H9 (cell line): ENCODE measurements at regions not wholly inside any gene's neighbourhood (a gene's known extent, or its start where the extent isn't known, plus 50 kb on each side); places are given as distances from the start of the nearest gene placed in this dataset.

ENCODE experiments used
- DNase-seq: peaks from one replicate; pipeline ENCODE4 v3.0.0-alpha.2; 2017
- H2AFZ ChIP-seq: one replicate; pipeline ENCODE4 v1.6.1; 2013; ENCODE audit warnings: mild to moderate bottlenecking, low read length, control low read depth, moderate library complexity
- H2AK5ac ChIP-seq: 2 replicates; pipeline ENCODE4 v1.6.1; 2013; ENCODE audit warnings: low read length, control low read depth, mixed read lengths; ENCODE audit not compliant: insufficient read length
- H2BK120ac ChIP-seq: one replicate; pipeline ENCODE4 v1.6.1; 2013; ENCODE audit warnings: low read depth, mild to moderate bottlenecking, low read length, control low read depth, inconsistent platforms; ENCODE audit not compliant: poor library complexity, severe bottlenecking
- H2BK12ac ChIP-seq: 2 replicates; pipeline ENCODE4 v1.6.1; 2013; ENCODE audit warnings: low read length, control low read depth, mixed read lengths, low read depth; ENCODE audit not compliant: insufficient read length
- H2BK15ac ChIP-seq: 2 replicates; pipeline ENCODE4 v1.6.1; 2013; ENCODE audit warnings: low read depth, low read length, control low read depth
- H2BK20ac ChIP-seq: one replicate; pipeline ENCODE4 v1.6.1; 2013; ENCODE audit warnings: low read depth, mild to moderate bottlenecking, low read length, control low read depth, inconsistent platforms; ENCODE audit not compliant: poor library complexity, severe bottlenecking
- H2BK5ac ChIP-seq: 2 replicates; pipeline ENCODE4 v1.6.1; 2013; ENCODE audit warnings: low read length, control low read depth, mixed read lengths; ENCODE audit not compliant: insufficient read length
- H3K14ac ChIP-seq: 2 replicates; pipeline ENCODE4 v1.6.1; 2013; ENCODE audit warnings: low read length, control low read depth; ENCODE audit not compliant: insufficient read depth
- H3K18ac ChIP-seq: 2 replicates; pipeline ENCODE4 v1.6.1; 2013; ENCODE audit warnings: low read depth, mild to moderate bottlenecking, mixed read lengths, low read length, control low read depth; ENCODE audit not compliant: insufficient read length
- H3K23ac ChIP-seq: 2 replicates; pipeline ENCODE4 v1.6.1; 2013; ENCODE audit warnings: low read length, control low read depth, mixed read lengths, low read depth; ENCODE audit not compliant: insufficient read length
- H3K23me2 ChIP-seq: 2 replicates; pipeline ENCODE4 v1.6.1; 2013; ENCODE audit warnings: low read depth, mild to moderate bottlenecking, mixed read lengths, low read length, control low read depth; ENCODE audit not compliant: insufficient read length, poor library complexity, severe bottlenecking
- H3K27ac ChIP-seq: 2 replicates; pipeline ENCODE4 v1.5.1; 2013; ENCODE audit warnings: low read length, control low read depth, mixed read lengths, low read depth; ENCODE audit not compliant: insufficient read length
- H3K27me3 ChIP-seq: 2 replicates; pipeline ENCODE4 v1.6.1; 2013; ENCODE audit warnings: low read length, control low read depth, inconsistent platforms; ENCODE audit not compliant: insufficient read depth
- H3K4ac ChIP-seq: 2 replicates; pipeline ENCODE4 v1.6.1; 2013; ENCODE audit warnings: low read depth, mild to moderate bottlenecking, control low read depth, inconsistent platforms, low read length, moderate library complexity
- H3K4me1 ChIP-seq: 2 replicates; pipeline ENCODE4 v1.6.1; 2013; ENCODE audit warnings: low read length, control low read depth, inconsistent platforms; ENCODE audit not compliant: insufficient read depth
- H3K4me2 ChIP-seq: 2 replicates; pipeline ENCODE4 v1.6.1; 2013; ENCODE audit warnings: low read length, control low read depth, mixed read lengths; ENCODE audit not compliant: insufficient read length, insufficient read depth
- H3K56ac ChIP-seq: 2 replicates; pipeline ENCODE4 v1.6.1; 2013; ENCODE audit warnings: low read depth, mild to moderate bottlenecking, mixed read lengths, low read length, control low read depth; ENCODE audit not compliant: insufficient read length
- H3K79me1 ChIP-seq: 2 replicates; pipeline ENCODE4 v1.6.1; 2013; ENCODE audit warnings: low read depth, mild to moderate bottlenecking, moderate library complexity, low read length, control low read depth, inconsistent platforms; ENCODE audit not compliant: insufficient read depth, poor library complexity, severe bottlenecking
- H3K79me2 ChIP-seq: 2 replicates; pipeline ENCODE4 v1.6.1; 2013; ENCODE audit warnings: low read length, control low read depth, inconsistent platforms; ENCODE audit not compliant: insufficient read depth
- H3K9ac ChIP-seq: 2 replicates; pipeline ENCODE4 v1.6.1; 2013; ENCODE audit warnings: low read length, control low read depth, mixed read lengths; ENCODE audit not compliant: insufficient read length; ENCODE audit errors: extremely low read depth
- H3K9me3 ChIP-seq: one replicate; pipeline ENCODE4 v1.6.1; 2013; ENCODE audit warnings: low read depth, low read length, inconsistent platforms; ENCODE audit not compliant: control insufficient read depth
- H3T11ph ChIP-seq: one replicate; pipeline ENCODE4 v1.6.1; 2013; ENCODE audit warnings: mild to moderate bottlenecking, low read length, control low read depth, inconsistent platforms
- H4K20me1 ChIP-seq: one replicate; pipeline ENCODE4 v1.6.1; 2013; ENCODE audit not compliant: control insufficient read depth, insufficient read length, insufficient read depth
- H4K5ac ChIP-seq: 2 replicates; pipeline ENCODE4 v1.6.1; 2013; ENCODE audit warnings: low read depth, mild to moderate bottlenecking, mixed read lengths, low read length, control low read depth; ENCODE audit not compliant: insufficient read length
- H4K8ac ChIP-seq: replicated peaks from 2 replicates; pipeline ENCODE4 v1.6.1; 2013; ENCODE audit warnings: low read length, control low read depth, mixed read lengths, low read depth; ENCODE audit not compliant: insufficient read length
- H4K91ac ChIP-seq: 2 replicates; pipeline ENCODE4 v1.6.1; 2013; ENCODE audit warnings: low read depth, mild to moderate bottlenecking, moderate library complexity, mixed read lengths, low read length, control low read depth; ENCODE audit not compliant: insufficient read length
- H3K27ac Mint-ChIP-seq, 3 experiments: 2 replicates in 2 of 3; 3 replicates in 1 of 3; pipeline ENCODE4 v1.8.0; 2020 to 2021; ENCODE audit warnings: mixed read lengths in 3 of 3, mild to moderate bottlenecking in 1 of 3, moderate library complexity in 1 of 3
- H3K27me3 Mint-ChIP-seq: 2 replicates; pipeline ENCODE4 v1.8.0; 2021; ENCODE audit warnings: low read depth, mild to moderate bottlenecking, moderate library complexity, mixed read lengths
- H3K36me3 Mint-ChIP-seq, 3 experiments: 2 replicates in 2 of 3; 3 replicates in 1 of 3; pipeline ENCODE4 v1.8.0; 2020 to 2021; ENCODE audit warnings: low read depth in 3 of 3, mixed read lengths in 3 of 3; ENCODE audit not compliant: insufficient read depth in 1 of 3
- H3K4me1 Mint-ChIP-seq, 2 experiments: 2 replicates each; pipeline ENCODE4 v1.8.0; 2020; ENCODE audit warnings: mixed read lengths in 2 of 2
- H3K4me3 Mint-ChIP-seq, 2 experiments: 2 replicates in 1 of 2; 3 replicates in 1 of 2; pipeline ENCODE4 v1.8.0; 2020 to 2021; ENCODE audit warnings: mild to moderate bottlenecking in 2 of 2, mixed read lengths in 2 of 2, moderate library complexity in 1 of 2
- H3K9me3 Mint-ChIP-seq, 2 experiments: 2 replicates in 1 of 2; 3 replicates in 1 of 2; pipeline ENCODE4 v1.8.0; 2020; ENCODE audit warnings: mild to moderate bottlenecking in 2 of 2, mixed read lengths in 2 of 2, moderate library complexity in 1 of 2
- WGBS: extraction: QIAGEN DNeasy Blood & Tissue Kit; methylation state at CpG from one replicate; pipeline ENCODE4 v1.1.7; 2013; ENCODE audit warnings: missing lambda C conversion rate, low lambda C conversion rate, mixed read lengths; ENCODE audit not compliant: insufficient read length; ENCODE audit errors: extremely low coverage; 5-methylcytosine and 5-hydroxymethylcytosine counted together
- TF ChIP-seq, protein P1 (sequence below): fragments of 200-600 bp; sonication (generic); conservative IDR thresholded peaks from 3 replicates; pipeline ENCODE4 v1.8.0; 2021; ENCODE audit warnings: antibody characterized with exemption, mild to moderate bottlenecking

DNA sequence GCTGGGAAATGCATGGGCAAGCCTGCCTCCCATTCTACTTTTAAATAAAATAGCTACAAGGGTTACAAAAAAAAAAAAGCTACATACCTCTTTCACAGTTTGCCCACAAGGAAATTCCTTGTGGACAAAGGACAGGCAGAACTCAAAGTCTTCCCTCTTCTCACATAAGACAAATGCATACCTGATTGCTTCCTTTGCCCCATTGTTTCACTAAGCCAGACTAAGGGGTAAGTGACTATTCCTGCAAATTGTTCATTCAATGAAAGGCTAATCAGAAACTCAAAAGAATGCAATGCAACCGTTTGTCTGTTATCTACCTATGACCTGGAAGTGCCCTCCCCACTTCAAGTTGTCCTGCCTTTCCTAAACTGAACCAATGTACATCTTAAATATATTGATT lies 780.6 kb downstream of the FAM133A start:
- Histone ChIP-seq H3K27me3 (no peaks in the 10 kb centered on the region), H3K23me2 (no peaks in the 10 kb centered on the region), H2BK20ac (peak overlapping the region; percentile 97), H3K18ac (no peak overlapping the region), H3K4me1 (peaks cover 6% of the 10 kb centered on the region; the same call in 1 of the 2 replicates), H3K56ac (no peak overlapping the region), H4K5ac (no peak overlapping the region), H3T11ph (no peak overlapping the region), H3K79me1 (no peaks in the 10 kb centered on the region), H3K9ac (no peak overlapping the region), H3K23ac (no peak overlapping the region), H4K20me1 (no peaks in the 10 kb centered on the region), H2BK120ac (no peak overlapping the region), H3K4me2 (peak overlapping the region; percentile 14), H4K8ac (no peak overlapping the region), H3K14ac (no peak overlapping the region), H2AK5ac (no peak overlapping the region), H3K27ac (peak overlapping the region; percentile 83), H3K9me3 (no peaks in the 10 kb centered on the region), H3K4ac (no peak overlapping the region), H2AFZ (no peak overlapping the region), H3K79me2 (no peaks in the 10 kb centered on the region), H2BK15ac (no peak overlapping the region), H4K91ac (no peak overlapping the region), H2BK5ac (no peak overlapping the region), H2BK12ac (no peak overlapping the region)
- peaks cover 13 to 21% (median 14%) of the 10 kb centered on the region in 3 experiments for H3K36me3 Mint-ChIP-seq
- TF ChIP-seq, protein P1, sequence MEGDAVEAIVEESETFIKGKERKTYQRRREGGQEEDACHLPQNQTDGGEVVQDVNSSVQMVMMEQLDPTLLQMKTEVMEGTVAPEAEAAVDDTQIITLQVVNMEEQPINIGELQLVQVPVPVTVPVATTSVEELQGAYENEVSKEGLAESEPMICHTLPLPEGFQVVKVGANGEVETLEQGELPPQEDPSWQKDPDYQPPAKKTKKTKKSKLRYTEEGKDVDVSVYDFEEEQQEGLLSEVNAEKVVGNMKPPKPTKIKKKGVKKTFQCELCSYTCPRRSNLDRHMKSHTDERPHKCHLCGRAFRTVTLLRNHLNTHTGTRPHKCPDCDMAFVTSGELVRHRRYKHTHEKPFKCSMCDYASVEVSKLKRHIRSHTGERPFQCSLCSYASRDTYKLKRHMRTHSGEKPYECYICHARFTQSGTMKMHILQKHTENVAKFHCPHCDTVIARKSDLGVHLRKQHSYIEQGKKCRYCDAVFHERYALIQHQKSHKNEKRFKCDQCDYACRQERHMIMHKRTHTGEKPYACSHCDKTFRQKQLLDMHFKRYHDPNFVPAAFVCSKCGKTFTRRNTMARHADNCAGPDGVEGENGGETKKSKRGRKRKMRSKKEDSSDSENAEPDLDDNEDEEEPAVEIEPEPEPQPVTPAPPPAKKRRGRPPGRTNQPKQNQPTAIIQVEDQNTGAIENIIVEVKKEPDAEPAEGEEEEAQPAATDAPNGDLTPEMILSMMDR = no peak
- H3K27me3 Mint-ChIP-seq = no peaks in the 10 kb centered on the region
- H3K27ac Mint-ChIP-seq = peak overlapping the region; percentile 85 to 99 (median 98)
- DNase-seq = no peak
- H3K4me1 Mint-ChIP-seq = peaks cover 50 to 58% of the 10 kb centered on the region in 2 experiments
- WGBS = no CpG with 5 or more reads among the region's 1 CpG
- no peak overlapping the region; a peak in 1 of 5 replicates for H3K4me3 Mint-ChIP-seq
- peaks cover 12 to 14% of the 10 kb centered on the region in 2 experiments for H3K9me3 Mint-ChIP-seq
